MM.1S (cell line): ENCODE measurements at regions not wholly inside any gene's neighbourhood (a gene's known extent, or its start where the extent isn't known, plus 50 kb on each side); places are given as distances from the start of the nearest gene placed in this dataset.

Source experiments
- CTCF ChIP-seq: fragments of 300-600 bp; sonication (generic); IDR thresholded peaks from 2 replicates; pipeline ENCODE4 v1.5.1; 2016; ENCODE audit warnings: antibody characterized with exemption, low read length, mixed read lengths
- EZH2phosphoT487 ChIP-seq: fragments of 300-600 bp; sonication (generic); IDR thresholded peaks from 2 replicates; pipeline ENCODE4 v1.6.1; 2018; ENCODE audit warnings: antibody characterized with exemption, low read length

GRCh38 chr7:42395607-42396006 lies 158.6 kb upstream of the GLI3 start:
- TF ChIP-seq EZH2phosphoT487 = no peak
- no peak for TF ChIP-seq CTCF
